ENCODE measurements at regions not wholly inside any gene's neighbourhood (a gene's known extent, or its start where the extent isn't known, plus 50 kb on each side); places are given as distances from the start of the nearest gene placed in this dataset.
A peak's percentile ranks its signal among the peaks of the same experiment; 100 is the strongest.

GRCh38 chr14:98366429-98366828 lies 905.6 kb downstream of the BCL11B start:
- no peak for DNase-seq

GRCh38 chr14:98368221-98368620 lies 903.8 kb downstream of the BCL11B start:
- no peak for DNase-seq

- DNase-seq: no peak
Observed at GRCh38 chr14:98368916-98369315, 903.1 kb downstream of the BCL11B start.

DNA sequence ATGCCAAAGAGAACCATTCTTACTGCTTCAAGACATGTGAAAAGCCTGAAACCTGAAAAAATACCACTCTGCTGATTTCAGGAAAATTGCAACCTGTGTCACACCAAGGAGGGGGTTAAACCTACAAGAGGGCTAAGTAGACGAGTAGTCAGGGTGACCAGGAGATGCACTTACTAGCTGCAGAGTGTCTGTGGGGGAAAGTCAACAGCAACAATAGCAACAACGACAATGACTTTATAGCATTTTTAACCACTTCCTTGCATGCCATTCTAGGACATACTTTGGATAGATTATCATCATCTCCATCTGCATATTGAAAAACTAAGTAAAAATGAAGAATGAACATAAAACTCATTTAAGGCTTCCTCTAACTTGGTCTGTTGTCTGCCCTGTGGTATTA lies 902.7 kb downstream of the BCL11B start:
- DNase-seq: no peak

DNA sequence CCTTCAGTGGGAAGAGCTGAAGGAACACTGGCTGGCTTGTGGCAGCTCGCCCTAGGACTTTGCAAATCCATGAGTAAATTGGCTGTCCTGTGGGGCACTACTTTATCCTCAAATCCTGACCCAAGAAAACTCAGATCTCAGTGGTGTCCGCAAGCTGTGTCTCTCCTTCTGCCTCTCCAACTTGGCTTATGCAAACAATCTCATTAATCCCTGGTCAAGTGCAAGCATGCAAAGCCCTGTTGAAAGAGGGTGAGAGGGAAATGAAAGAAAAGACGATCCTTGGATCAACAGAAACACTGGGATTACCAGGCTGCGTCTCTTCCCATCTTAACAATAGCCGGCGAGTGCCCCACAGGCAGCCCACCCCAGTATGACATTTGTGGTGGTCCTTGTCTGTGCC lies 901.6 kb downstream of the BCL11B start:
- no peak for DNase-seq

- DNase-seq: no peak
Observed at GRCh38 chr14:98371141-98371540, 900.9 kb downstream of the BCL11B start.

DNA sequence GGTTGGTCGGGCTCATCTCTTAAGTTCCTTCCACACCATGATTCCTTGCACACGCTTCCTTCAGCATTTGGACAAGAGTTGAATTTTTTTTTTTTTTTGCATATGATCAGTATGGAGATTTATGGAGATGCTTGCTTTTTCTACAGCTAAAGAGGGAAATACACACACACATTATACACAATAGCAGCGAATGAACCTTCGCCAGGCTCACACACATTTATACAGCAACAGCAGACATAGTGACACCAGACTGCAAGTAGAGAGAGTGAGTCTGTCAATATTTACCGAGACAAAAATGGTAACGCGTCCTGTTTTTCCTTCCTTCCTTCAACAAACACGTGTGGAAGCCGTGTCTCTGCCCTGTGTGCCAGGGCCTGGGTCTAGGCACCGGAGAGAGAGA lies 897.9 kb downstream of the BCL11B start:
- no peak for DNase-seq

- DNase-seq: no peak
Observed at GRCh38 chr14:98375566-98375965, 896.4 kb downstream of the BCL11B start.

DNA sequence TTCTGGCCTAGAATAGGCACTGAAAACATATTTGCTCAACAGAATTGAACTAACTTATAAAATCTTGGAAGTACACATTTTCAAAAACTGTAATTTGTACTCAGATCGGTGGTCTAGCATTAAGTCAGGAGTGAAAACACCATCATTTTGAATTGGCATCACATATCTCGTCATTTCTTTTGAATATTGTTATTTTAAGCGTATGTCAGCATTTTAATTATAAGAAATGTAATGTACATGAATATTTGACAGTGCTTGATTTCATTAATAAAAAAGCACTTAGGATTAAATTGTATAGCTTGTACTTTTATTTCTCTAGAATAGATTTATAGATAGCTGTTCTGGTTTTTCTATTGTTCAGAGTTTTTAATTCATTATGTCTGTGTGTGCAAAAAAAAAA lies 892.2 kb downstream of the BCL11B start:
- DNase-seq: no peak

- no peak for DNase-seq
Observed at GRCh38 chr14:98382662-98383061, 889.3 kb downstream of the BCL11B start.

DNA sequence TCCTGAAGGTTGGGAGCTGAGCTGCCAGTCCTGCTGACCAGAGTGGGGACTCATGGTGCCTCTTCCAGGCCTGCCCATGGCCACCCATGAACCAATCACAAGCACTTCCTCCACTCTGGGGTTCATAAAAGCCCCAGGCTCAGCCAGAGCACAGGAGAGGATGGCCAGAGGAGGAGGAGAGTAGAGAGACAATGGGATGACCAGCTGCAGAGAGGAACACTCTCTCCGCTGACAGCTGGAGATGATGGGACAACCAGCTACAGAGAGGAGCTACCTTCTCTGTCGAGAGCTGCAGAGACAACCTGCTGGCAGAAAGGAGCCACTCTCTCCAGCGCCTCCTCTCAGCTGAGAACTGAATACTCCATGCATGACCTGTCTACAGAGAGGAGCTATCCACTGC lies 886.1 kb downstream of the BCL11B start:
- DNase-seq: no peak

DNA sequence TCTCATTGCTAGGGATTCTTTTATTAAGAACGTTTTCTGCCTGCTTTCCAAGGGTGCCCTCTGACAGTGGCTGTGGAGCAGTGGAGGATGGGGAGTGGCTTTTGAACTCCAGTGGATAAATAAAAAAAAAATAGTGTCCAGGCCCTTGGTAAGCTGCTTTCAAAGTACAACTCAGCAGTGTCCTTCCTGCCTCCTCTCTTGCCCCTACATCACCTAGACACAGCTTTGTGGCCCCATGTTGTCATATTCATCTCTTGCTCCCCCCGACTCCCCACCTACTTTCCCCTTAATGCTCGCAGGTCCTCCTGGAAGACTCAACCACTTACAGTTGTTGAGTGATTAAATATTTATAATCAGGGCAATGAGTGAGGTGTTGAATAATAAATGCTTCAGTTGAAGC lies 880.9 kb downstream of the BCL11B start:
- DNase-seq: no peak

DNA sequence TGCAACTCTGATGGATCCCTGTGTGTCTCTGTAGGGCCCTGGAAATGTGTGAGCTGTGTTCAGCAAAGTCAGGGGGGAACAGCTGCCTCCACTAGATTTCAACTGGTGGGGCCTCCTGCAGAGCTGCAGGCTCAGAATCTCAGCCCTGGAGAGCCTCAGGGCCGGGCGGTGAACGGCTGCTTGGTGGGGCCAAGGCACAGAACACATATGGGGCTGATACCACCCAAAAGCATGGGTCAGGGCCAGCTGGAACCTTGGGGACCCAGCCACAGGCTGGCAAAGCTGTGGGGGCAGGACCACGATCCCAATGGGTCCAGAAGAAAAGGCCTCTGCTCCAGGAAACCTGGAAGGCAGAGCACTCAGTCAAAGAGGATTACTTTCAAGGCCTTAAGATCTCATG lies 878.5 kb downstream of the BCL11B start:
- no peak for DNase-seq

GRCh38 chr14:98404811-98405210 lies 867.2 kb downstream of the BCL11B start:
- DNase-seq: no peak

- DNase-seq: no peak
Observed at GRCh38 chr14:98408024-98408555, 863.9 kb downstream of the BCL11B start.

DNA sequence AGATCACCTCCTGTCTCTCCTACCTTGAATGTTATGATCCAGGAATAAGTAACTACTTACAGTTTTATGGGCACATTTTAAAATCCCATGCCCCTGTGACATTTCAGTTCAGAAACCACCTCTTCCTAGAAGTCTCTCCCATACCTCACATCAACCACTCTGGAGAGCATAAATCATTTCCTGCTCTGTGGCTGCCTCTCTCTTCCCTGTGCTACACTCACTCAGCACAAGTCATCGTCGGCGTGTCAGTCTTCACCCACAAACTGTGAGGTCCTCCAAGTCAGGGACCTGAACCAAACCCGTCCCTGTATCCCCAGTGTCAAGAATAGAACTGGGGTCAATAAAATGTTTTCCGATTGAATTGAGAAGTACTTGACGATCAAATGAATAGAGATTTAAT lies 863.3 kb downstream of the BCL11B start:
- no peak for DNase-seq

GRCh38 chr14:98411154-98411553 lies 860.8 kb downstream of the BCL11B start:
- DNase-seq: no peak

- no peak for DNase-seq
Observed at GRCh38 chr14:98412431-98412830, 859.6 kb downstream of the BCL11B start.

- no peak for DNase-seq
Observed at GRCh38 chr14:98415766-98416165, 856.2 kb downstream of the BCL11B start.

GRCh38 chr14:98417001-98417400 lies 855.0 kb downstream of the BCL11B start:
- DNase-seq: no peak

DNA sequence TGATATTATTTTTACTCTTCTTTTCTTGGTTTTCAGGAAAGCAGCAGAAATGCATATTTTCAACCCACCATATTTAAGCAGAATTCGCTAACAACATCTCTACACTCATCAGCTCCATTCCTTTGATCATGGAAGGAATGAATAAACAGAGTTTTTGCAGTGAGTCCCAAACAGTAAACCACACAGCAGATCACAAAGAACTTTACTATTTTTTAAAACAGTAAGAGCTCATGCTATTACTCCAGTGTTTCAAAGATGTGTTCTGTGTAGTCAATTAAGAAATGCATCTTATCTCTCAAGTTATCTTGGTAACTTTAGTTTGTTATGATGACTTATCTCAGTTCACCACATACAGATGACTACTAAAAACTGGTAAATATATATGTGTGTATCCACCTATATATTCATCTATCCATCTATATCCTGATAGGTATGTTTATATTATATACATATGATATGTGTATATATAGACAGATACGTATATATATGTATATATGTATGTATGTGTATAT lies 843.5 kb downstream of the BCL11B start:
- no peak for DNase-seq

DNA sequence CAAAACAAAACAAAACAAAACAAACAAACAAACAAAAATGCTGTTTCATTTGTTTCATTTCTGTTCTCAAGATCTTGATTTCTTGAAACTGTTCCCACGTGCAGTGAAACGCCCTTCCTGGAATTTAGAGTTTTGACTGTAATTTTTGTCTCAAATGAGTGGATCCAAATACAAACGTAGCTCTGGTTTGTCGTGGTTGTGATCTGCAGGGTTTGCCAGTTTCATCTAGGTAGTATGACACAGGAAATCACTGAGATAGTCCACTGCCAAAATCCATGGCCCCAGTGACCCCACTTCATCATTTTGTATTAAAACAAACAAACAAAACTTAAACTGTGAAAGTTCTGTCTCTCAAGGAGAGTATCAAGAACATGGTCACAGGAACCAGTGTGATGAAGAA lies 838.6 kb downstream of the BCL11B start:
- DNase-seq: no peak

DNA sequence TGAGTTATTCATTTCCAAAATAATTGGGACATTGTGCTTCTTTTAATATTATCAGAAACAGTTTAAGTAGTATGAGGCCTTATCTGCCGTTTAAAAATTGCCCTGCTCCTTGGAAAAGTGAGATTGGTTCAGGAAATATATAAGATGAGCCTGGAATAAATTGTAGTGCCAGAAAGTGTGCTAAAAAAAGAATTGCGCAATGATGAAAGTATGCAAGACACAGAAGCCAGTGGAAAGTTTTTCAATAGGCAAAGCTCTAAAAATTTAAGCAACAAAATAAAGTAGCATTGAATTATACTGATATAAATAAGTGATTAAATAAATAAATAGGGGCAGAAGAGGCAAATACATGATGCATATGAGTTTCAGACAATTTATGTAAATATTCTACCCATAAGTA lies 834.9 kb downstream of the BCL11B start:
- DNase-seq: no peak

- DNase-seq: peak; percentile 9
Observed at GRCh38 chr14:98444077-98444476, 827.9 kb downstream of the BCL11B start.

GRCh38 chr14:98445718-98446117 lies 826.3 kb downstream of the BCL11B start:
- no peak for DNase-seq

DNA sequence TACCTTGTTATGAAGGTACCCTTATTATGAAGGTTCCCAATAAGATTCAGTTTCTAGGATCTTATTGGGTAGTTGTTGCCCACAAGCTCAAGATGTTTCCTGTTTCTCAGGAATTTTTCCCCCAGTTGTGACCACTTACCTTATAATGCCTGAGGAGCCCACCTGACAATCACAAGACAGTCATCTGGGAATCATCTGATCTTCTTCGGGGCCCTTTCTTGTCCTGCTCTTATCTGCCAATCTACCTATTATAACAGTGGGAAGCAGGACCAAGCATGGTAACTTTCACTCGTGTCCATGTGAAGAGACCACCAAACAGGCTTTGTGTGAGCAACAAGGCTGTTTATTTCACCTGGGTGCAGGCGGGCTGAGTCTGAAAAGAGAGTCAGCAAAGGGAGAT lies 825.5 kb downstream of the BCL11B start:
- no peak for DNase-seq
